ENCODE measurements at regions not wholly inside any gene's neighbourhood (a gene's known extent, or its start where the extent isn't known, plus 50 kb on each side); places are given as distances from the start of the nearest gene placed in this dataset.
A peak's percentile ranks its signal among the peaks of the same experiment; 100 is the strongest.
"Not testable (repeated sequence)": the region's sequence is repeated elsewhere in the genome, so short reads cannot be mapped to it uniquely, and the experiment has no call there.

DNA sequence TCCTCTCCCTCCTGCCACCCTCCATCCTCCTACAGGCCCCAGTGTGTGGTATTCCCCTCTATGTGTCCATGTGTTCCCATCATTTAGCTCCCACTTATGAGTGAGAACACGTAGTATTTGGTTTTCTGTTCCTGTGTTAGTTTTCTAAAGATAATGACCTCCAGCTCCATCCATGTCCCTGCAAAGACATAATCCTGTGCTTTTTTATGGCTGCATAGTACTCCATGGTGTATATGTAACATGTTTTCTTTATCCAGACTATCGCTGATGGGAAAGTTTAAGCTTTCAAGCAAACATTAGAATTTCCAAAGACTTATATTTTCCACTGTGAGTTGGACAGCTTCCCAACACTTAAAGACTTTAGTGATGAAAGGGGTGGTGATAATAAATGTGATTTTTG, 105.9 kb upstream of the PIAS1 start:
- Histone ChIP-seq H3K9ac (no peak overlapping the region), H3K4me2 (no peak overlapping the region), H3K27ac (no peak overlapping the region), H3K9me3 (replicated peaks in 1 of 11) (peaks cover 0 to 9% (median 0%) of the 10 kb centered on the region in 11 experiments; a peak in 2 of 22 replicates), H3K4me3 (no peak overlapping the region), H4K20me1 (no peaks in the 10 kb centered on the region), H3K27me3 (no peaks in the 10 kb centered on the region), H3K36me3 (no peaks in the 10 kb centered on the region), H3K4me1 (peaks cover 6 to 24% (median 19%) of the 10 kb centered on the region in 10 experiments)
- TF ChIP-seq Cebpa-rat (IDR thresholded peaks at IDR 0.05): no peak

DNA sequence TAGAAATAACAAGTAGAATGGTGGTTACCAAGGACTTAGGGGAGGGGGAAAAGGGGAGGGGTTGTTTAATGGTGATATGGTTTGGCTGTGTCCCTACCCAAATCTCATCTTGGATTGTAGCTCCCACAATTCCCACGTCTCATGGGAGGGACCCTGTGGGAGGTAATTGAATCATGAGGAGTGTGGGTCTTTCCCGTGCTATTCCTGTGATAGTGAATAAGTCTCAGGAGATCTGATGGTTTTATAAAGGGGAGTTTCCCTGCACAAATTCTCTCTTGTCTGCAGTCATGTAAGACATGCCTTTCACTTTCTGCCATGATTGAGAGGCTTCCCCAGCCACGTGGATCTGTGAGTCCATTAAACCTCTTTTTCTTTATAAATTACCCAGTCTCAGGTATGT, 102.9 kb upstream of the PIAS1 start:
- H3K27me3 ChIP-seq; H3K4me3 ChIP-seq; H3K9me3 ChIP-seq (replicated peaks in 1 of 11); H4K20me1 ChIP-seq; H3K27ac ChIP-seq; H3K9ac ChIP-seq; H3K4me2 ChIP-seq; H3K36me3 ChIP-seq: not testable (repeated sequence)
- H3K4me1 ChIP-seq: peaks cover 11 to 30% (median 26%) of the 10 kb centered on the region in 10 experiments

DNA sequence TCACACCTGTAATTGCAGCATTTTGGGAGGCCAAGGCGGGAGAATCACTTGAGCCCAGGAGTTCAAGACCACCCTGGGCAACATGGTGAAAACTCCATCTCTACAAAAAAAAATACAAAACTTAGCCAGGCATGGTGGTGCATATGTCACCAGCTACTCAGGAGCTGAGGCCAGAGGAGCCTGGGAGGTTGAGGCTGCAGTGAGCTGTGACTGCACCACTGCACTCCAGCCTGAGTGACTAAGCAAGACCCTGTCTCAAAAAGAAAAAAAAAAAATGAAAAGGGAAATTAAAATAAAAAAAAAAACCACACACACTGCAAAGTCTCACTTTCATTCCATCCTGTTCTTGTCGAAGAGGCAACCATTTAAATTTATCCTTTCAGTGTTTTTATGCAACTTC, 100.8 kb upstream of the PIAS1 start:
- Histone ChIP-seq H3K4me2 (0 out of 22 replicates have a peak overlapping the region, but pooled peaks of 1 of the 11 experiments have one; percentile 4), H3K9ac (no peak overlapping the region), H3K4me3 (no peak overlapping the region), H4K20me1 (no peaks in the 10 kb centered on the region), H3K36me3 (no peaks in the 10 kb centered on the region), H3K4me1 (peaks cover 4 to 16% (median 12%) of the 10 kb centered on the region in 10 experiments; a peak in 16 of 20 replicates), H3K27ac (no peak overlapping the region), H3K27me3 (no peaks in the 10 kb centered on the region), H3K9me3 (replicated peaks in 1 of 11) (peaks cover 0 to 9% (median 0%) of the 10 kb centered on the region in 11 experiments; a peak in 5 of 22 replicates)
- TF ChIP-seq Cebpa-rat (IDR thresholded peaks at IDR 0.05): no peak

DNA sequence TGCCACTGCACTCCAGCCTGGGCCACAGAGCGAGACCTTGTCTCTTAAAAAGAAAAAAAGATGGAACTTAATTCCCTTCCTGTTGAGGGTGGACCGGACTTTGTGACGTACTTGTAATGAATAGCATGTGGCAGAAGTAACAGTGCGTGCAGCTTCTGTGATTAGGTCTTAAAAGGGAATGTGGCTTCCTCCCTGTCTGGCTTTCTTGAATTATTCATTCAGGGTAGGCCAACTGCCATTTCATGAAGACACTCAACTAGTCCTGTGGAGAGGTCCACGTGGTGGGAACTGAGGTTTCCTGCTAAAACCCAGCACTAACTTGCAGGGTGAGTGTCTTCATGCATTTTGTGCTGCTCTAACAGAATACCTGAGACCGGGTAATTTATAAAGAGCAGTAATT, 98.9 kb upstream of the PIAS1 start:
- Histone ChIP-seq H3K4me2 (peak overlapping the region in 8 of 11 experiments; percentile 5 to 55 (median 24); a peak in 9 of 22 replicates), H3K27ac (no peak overlapping the region)

DNA sequence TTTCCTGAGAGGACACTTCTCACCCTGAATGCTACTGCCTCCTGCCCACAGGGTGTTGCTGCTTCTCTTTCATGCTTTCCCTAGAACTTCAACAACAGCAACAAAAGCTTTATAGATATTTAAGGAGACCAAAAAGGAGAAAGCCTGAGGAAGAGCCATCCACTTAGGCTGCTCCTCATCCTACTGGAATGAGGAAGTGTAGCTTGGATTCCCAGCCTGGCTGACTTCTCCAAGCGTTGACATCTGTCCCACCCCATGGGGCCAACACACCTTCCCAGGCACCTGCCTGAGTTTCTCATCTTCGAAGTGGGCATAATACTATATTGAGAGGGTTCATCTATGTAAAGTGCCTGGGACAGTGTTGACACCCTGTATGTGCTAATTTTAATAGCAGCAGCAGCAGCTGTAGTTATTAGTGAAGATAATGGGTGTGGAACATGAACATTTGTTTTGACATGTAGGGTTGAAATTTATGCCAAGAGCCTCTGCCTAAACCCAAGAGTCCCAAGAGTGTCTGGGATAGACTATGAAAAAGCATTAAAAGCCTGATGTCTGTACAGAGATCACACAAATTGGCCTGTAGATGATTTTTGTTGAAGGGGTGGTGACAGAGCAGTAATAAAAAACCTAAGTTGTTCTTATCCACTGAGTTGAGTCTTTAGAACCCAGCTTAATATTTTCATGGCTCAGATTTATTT, 96.5 kb upstream of the PIAS1 start:
- Histone ChIP-seq H3K36me3 (no peaks in the 10 kb centered on the region), H3K4me1 (peaks cover 4 to 16% (median 12%) of the 10 kb centered on the region in 10 experiments; a peak in 16 of 20 replicates), H3K9me3 (replicated peaks in 1 of 11) (peaks cover 0 to 9% (median 0%) of the 10 kb centered on the region in 11 experiments; a peak in 4 of 22 replicates), H3K27ac (no peak overlapping the region), H3K4me2 (no peak overlapping the region), H3K27me3 (no peaks in the 10 kb centered on the region), H3K4me3 (no peak overlapping the region), H3K9ac (no peak overlapping the region), H4K20me1 (no peaks in the 10 kb centered on the region)
- TF ChIP-seq Cebpa-rat (IDR thresholded peaks at IDR 0.05): no peak

More for the DNA sequence above, 98.9 kb upstream of the PIAS1 start:
- no peak for TF ChIP-seq Cebpa-rat (IDR thresholded peaks at IDR 0.05)
- Histone ChIP-seq H3K9ac (no peak overlapping the region), H3K4me1 (peaks cover 4 to 16% (median 12%) of the 10 kb centered on the region in 10 experiments; a peak in 16 of 20 replicates), H4K20me1 (no peaks in the 10 kb centered on the region), H3K27me3 (no peaks in the 10 kb centered on the region), H3K36me3 (no peaks in the 10 kb centered on the region), H3K9me3 (replicated peaks in 1 of 11) (peaks cover 0 to 9% (median 0%) of the 10 kb centered on the region in 11 experiments; a peak in 4 of 22 replicates), H3K4me3 (no peak overlapping the region)

DNA sequence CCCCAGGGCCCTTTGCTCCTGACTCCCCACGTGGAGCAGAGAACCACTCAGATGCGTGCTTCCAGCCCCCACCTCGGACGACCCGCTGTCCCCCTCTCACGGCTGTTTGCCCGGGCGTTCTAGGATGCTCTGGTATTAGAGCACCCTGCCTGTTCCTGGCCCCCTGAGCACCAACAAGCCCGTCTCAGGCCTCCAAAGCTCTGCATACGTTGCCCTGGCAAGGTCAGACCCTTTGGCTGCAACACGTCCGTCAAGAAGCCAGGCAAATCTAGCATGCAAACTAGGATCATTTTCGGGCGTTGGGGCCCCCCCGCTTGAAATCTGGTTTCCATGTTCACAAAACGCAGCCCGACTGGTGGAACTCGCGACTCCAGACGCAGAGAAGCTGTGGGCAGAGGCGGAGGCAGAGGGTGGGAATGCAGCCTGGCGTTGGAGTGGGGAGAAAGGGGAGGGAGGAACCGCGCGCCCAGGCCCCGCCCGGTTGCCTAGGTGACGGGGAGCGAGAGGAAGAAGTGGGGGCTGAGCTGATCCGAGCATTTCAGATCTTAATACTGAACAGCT, 86.2 kb upstream of the PIAS1 start:
- no peak for TF ChIP-seq Cebpa-rat (IDR thresholded peaks at IDR 0.05)
- H3K9me3 ChIP-seq (replicated peaks in 1 of 11): peaks cover 0 to 4% (median 0%) of the 10 kb centered on the region in 11 experiments; a peak in 1 of 22 replicates
- H3K36me3 ChIP-seq: no peaks in the 10 kb centered on the region
- no peaks in the 10 kb centered on the region for H4K20me1 ChIP-seq
- H3K27me3 ChIP-seq: no peaks in the 10 kb centered on the region
- peaks cover 11 to 16% (median 14%) of the 10 kb centered on the region in 10 experiments for H3K4me1 ChIP-seq
- H3K4me3 ChIP-seq: peak overlapping the region in 6 of 10 experiments; percentile 19 to 47 (median 36); a peak in 10 of 20 replicates
- H3K27ac ChIP-seq: peak overlapping the region in 1 of 11 experiments; percentile 1; a peak in 1 of 22 replicates
- H3K4me2 ChIP-seq: peak overlapping the region; percentile 56 to 91 (median 80)
- H3K9ac ChIP-seq: peak overlapping the region in 5 of 11 experiments; percentile 2 to 46 (median 7); a peak in 6 of 22 replicates

DNA sequence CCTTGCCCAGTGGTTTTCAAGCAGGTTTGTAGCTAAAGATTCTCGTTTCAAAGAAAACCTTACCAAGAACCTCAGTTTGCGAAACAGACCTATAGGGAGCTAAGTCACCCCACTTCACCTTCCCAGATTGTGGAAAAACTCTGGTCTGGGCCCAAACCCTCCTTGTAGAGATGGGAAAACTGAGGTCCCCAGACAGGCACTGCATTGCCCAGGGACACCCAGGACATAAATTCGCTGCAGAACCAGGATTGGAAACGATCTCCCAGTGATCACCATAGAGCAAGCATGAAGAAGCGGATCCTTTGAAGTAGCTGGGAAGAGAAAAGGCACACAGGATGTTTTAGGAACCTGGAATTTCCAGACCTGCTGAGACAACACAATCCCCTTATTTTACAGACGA, 85.6 kb upstream of the PIAS1 start:
- Histone ChIP-seq H3K27me3 (no peaks in the 10 kb centered on the region), H3K27ac (no peak overlapping the region), H3K4me1 (peaks cover 11 to 16% (median 14%) of the 10 kb centered on the region in 10 experiments), H3K4me3 (peak overlapping the region in 4 of 10 experiments; percentile 19 to 47 (median 38); a peak in 8 of 20 replicates), H3K9ac (peak overlapping the region in 2 of 11 experiments; percentile 3 to 46; a peak in 2 of 22 replicates), H3K36me3 (no peaks in the 10 kb centered on the region), H3K4me2 (peak overlapping the region; percentile 56 to 91 (median 80)), H3K9me3 (replicated peaks in 1 of 11) (peaks cover 0 to 4% (median 0%) of the 10 kb centered on the region in 11 experiments; a peak in 1 of 22 replicates), H4K20me1 (no peaks in the 10 kb centered on the region)
- TF ChIP-seq Cebpa-rat (IDR thresholded peaks at IDR 0.05): no peak

DNA sequence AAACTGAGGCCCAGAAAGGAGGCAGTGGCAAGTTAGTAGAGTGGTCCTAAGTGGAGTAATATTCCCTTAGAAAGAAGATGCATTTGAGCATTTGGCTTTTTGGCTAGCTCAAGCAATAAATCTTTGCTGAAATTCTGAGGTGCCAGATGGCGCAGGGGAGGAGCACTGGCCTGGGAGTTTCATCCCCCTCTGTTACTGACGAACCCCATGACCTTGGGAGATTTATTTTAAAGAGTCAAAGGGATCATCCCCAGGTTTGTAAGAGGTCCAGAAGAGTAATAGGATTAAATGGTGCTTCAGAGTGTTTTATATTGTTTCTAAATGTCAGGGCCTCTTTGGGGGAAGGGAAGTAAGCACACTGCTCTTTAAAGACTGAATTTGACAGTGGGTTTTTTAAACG, 85.1 kb upstream of the PIAS1 start:
- H3K4me3 ChIP-seq: no peak overlapping the region
- H3K4me2 ChIP-seq: peak overlapping the region; percentile 56 to 91 (median 80); a peak in 20 of 22 replicates
- H3K27me3 ChIP-seq: no peaks in the 10 kb centered on the region
- H3K9me3 ChIP-seq (replicated peaks in 1 of 11): peaks cover 0 to 4% (median 0%) of the 10 kb centered on the region in 11 experiments; a peak in 1 of 22 replicates
- no peak overlapping the region for H3K9ac ChIP-seq
- H4K20me1 ChIP-seq: no peaks in the 10 kb centered on the region
- no peak for TF ChIP-seq Cebpa-rat (IDR thresholded peaks at IDR 0.05)
- H3K36me3 ChIP-seq: no peaks in the 10 kb centered on the region
- H3K27ac ChIP-seq: no peak overlapping the region
- H3K4me1 ChIP-seq: peaks cover 11 to 16% (median 14%) of the 10 kb centered on the region in 10 experiments

DNA sequence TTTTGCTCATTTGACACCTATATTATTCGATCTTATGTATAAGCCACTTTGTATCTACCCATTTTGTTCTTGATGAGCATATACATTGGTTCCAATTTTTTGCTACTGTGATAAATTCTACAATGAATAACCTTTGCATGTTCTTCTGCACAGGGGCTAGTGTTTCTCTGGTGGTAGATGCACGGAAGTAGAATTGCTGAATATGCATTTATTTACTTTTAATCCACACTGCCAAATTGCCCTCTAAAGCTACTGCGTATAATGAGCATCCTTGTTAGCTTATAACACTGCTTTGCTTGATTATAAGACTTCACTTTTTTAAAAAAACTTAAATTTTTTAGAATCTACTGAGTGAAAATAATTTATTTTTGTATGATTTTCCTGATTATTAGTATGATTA, 84.2 kb upstream of the PIAS1 start:
- no peak overlapping the region for H3K4me2 ChIP-seq
- H3K4me1 ChIP-seq: peaks cover 11 to 16% (median 14%) of the 10 kb centered on the region in 10 experiments
- H3K27me3 ChIP-seq: no peaks in the 10 kb centered on the region
- TF ChIP-seq Cebpa-rat (IDR thresholded peaks at IDR 0.05): no peak
- H3K27ac ChIP-seq: no peak overlapping the region
- H3K36me3 ChIP-seq: no peaks in the 10 kb centered on the region
- H3K9me3 ChIP-seq (replicated peaks in 1 of 11): peaks cover 0 to 4% (median 0%) of the 10 kb centered on the region in 11 experiments; a peak in 1 of 22 replicates
- no peak overlapping the region for H3K4me3 ChIP-seq
- H4K20me1 ChIP-seq: no peaks in the 10 kb centered on the region
- no peak overlapping the region for H3K9ac ChIP-seq

Measured in BLaER1 treated with 17β-estradiol and CSF1 and Interleukin-3, amounts not matched to agents 10 nM and 100 nM (cell line).